IPS-18c (cell line): ENCODE measurements at regions not wholly inside any gene's neighbourhood (a gene's known extent, or its start where the extent isn't known, plus 50 kb on each side); places are given as distances from the start of the nearest gene placed in this dataset.
"Not testable (repeated sequence)": the region's sequence is repeated elsewhere in the genome, so short reads cannot be mapped to it uniquely, and the experiment has no call there.

Experiments used
- H3K4me3 ChIP-seq: 2 replicates; pipeline ENCODE4 v1.7.0; 2013; ENCODE audit warnings: low read depth, mild to moderate bottlenecking, low read length, moderate library complexity; ENCODE audit not compliant: insufficient read depth
- H3K9me3 ChIP-seq: one replicate; pipeline ENCODE4 v1.6.1; 2013; ENCODE audit warnings: mild to moderate bottlenecking, low read length, moderate library complexity; ENCODE audit not compliant: control insufficient read depth, insufficient read depth

GRCh38 chr20:4441871-4442270 lies 192.8 kb upstream of the ADRA1D start:
- no peak overlapping the region for H3K4me3 ChIP-seq
- H3K9me3 ChIP-seq = peaks cover 4% of the 10 kb centered on the region

DNA sequence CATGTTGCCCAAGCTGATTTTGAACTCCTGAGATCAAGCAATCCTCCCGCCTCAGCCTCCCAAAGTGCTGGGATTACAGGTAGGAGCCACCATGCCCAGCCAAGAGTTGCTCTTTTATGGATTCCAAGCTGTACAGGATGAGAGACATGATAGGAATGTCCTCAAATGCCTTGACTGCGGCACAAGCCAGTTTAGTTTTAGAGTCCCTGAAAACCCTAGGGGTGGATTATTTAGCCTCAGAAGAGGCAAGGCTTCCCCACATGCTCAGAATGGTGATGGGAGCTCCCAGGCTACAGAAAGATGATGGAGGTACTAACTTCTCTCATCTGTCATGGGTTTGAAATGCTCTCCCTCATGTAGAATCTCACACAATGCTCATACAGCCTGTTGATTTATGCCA lies 192.1 kb upstream of the ADRA1D start:
- H3K4me3 ChIP-seq = no peak overlapping the region
- peaks cover 4% of the 10 kb centered on the region for H3K9me3 ChIP-seq

DNA sequence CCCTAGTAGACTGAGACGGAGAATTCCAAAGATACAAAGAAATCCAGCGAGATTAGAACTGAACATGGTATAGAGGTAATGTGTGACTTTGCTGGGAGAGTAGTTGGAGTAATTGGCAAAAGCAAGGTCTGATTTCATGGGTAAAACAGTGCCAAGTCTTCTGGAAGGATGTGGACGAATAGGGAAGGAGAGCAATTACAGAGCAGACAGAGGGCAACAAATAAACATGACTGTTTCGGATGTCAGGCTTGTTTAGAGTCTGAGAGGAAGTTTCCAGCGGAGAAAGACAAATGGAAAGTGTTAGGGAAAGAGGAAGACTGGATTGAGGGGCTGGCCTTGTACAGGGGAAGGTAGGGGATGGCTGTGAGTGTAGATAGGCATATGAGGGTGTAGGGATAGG lies 190.4 kb upstream of the ADRA1D start:
- Histone ChIP-seq H3K9me3 (no peaks in the 10 kb centered on the region), H3K4me3 (no peak overlapping the region)

- no peaks in the 10 kb centered on the region for H3K9me3 ChIP-seq
- H3K4me3 ChIP-seq = no peak overlapping the region
Measured at GRCh38 chr20:4437131-4437530, 188.0 kb upstream of the ADRA1D start.

GRCh38 chr20:4435671-4436455 lies 186.8 kb upstream of the ADRA1D start:
- H3K4me3 ChIP-seq = no peak overlapping the region
- no peaks in the 10 kb centered on the region for H3K9me3 ChIP-seq

DNA sequence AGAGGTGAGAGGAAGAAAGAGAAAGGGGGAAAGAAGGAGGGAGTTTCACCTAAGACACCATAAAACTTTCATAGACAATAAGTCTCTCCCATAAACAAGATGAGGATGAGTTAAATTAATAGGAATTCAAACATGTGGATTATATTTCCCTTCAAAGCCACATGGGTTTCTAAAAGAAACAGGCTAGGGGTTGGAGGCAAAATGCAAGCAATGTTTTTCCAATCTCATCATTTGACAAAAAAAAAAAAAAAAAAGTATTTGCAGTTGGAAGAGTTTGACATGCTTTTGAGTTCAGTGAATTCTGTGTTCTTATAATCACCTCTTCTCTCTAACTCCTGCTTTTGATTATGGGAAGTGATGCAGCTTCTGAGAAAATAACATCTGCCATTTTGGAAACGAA lies 186.1 kb upstream of the ADRA1D start:
- Histone ChIP-seq H3K9me3 (no peaks in the 10 kb centered on the region), H3K4me3 (no peak overlapping the region)

GRCh38 chr20:4434681-4435080 lies 185.6 kb upstream of the ADRA1D start:
- Histone ChIP-seq H3K9me3 (no peaks in the 10 kb centered on the region), H3K4me3 (no peak overlapping the region)

GRCh38 chr20:4431446-4431845 lies 182.4 kb upstream of the ADRA1D start:
- no peak overlapping the region for H3K4me3 ChIP-seq
- no peaks in the 10 kb centered on the region for H3K9me3 ChIP-seq

DNA sequence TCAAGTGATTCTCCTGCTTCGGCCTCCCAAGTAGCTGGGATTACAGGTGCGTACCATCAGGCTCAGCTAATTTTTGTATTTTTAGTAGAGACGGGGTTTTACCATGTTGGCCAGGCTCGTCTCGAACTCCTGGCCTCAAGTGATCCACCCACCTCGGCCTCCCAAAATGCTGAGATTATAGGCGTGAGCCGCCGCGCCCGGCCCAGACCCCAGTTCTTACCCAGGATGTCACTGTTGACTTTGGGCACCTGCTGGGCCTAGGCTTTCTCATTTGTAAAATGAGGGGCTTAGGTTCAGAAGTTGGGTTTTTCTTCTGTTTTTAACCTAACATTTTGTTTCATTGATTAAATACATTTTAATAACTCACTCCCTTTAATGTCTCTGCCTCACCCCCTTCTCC lies 181.7 kb upstream of the ADRA1D start:
- not testable (repeated sequence) for H3K4me3 ChIP-seq, H3K9me3 ChIP-seq

GRCh38 chr20:4427940-4428586 lies 179.0 kb upstream of the ADRA1D start:
- Histone ChIP-seq H3K9me3 (no peaks in the 10 kb centered on the region), H3K4me3 (no peak overlapping the region)

- Histone ChIP-seq H3K4me3 (no peak overlapping the region), H3K9me3 (peaks cover 2% of the 10 kb centered on the region)
Measured at GRCh38 chr20:4418141-4418540, 169.1 kb upstream of the ADRA1D start.

DNA sequence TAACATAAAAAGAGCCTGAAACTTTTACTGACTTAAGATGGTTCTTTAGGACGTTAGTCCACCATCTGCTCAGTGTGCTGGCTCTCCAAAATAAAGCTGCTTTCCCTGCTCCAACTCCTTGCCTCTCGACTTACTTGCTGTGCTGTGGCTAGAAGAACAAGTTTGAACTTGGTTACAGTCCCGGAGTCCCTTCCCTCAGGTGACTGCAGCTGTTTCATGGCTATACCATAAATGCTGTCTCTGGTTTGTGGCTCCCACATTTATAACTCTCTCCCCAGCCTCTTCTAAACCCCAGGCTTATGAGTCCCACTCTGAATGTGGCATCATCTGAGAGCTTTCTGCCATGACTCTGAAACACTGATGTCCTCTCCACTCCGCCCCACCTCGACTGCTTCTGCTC lies 166.2 kb upstream of the ADRA1D start:
- H3K9me3 ChIP-seq = peaks cover 2% of the 10 kb centered on the region
- H3K4me3 ChIP-seq = no peak overlapping the region

DNA sequence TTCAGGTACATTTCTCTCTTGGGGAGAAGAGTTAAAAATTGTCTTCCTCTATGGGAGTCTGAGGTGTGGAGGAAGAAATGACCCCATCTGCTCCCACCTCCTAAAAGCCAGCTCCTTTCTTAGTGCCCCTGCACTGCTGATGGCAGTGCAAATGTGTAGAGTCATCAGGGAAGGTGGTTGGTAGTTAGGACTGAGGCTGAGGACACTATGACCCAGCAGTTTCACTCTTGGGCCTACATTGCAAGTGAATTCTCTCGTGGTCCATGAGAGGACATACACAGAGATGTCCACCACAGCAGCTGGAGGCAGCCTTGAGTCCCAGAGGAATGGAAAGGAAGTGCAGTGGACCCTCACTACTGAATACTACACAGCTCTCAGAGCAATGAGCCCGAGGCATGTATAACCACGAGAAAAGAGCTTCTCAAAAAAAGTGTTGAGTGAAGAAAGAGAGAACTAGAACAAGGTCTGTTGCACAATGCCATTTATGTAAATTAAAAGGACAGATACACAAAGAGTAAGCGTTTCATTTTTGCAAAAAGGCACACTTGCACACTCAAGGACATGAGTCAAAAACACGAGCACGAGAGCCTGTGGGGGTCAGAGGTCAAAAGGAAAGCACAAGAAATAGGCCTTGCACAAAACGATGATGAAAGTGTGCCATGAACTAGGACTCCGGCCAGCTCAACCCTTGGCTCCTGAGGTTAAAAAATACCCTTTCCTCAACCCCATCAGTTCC lies 164.4 kb upstream of the ADRA1D start:
- Histone ChIP-seq H3K9me3 (no peaks in the 10 kb centered on the region), H3K4me3 (no peak overlapping the region)

GRCh38 chr20:4412216-4412615 lies 163.1 kb upstream of the ADRA1D start:
- H3K4me3 ChIP-seq = no peak overlapping the region

GRCh38 chr20:4411744-4412143 lies 162.7 kb upstream of the ADRA1D start:
- Histone ChIP-seq H3K9me3 (no peaks in the 10 kb centered on the region), H3K4me3 (no peak overlapping the region)

More at GRCh38 chr20:4412216-4412615, 163.1 kb upstream of the ADRA1D start:
- no peaks in the 10 kb centered on the region for H3K9me3 ChIP-seq

DNA sequence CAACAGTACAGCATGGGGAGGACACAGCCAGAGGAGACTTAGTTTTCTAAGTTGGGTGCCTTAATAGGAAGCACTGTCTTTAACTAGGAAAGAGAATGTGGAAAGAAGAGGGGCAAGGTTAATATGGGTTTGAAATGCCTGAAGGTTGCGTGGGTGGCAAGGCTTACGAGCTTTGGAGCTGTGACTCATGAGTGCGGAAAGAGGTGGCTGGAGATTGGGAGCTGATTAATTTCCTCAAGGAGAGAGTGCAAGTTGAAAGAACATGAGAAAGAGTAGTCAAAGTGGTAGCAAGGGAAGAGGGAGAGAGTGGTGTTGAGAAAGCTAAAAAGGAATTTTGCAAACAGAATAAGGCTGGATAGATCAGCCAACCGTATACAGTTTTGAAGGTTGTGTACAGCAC lies 157.5 kb upstream of the ADRA1D start:
- Histone ChIP-seq H3K4me3 (no peak overlapping the region), H3K9me3 (no peaks in the 10 kb centered on the region)

DNA sequence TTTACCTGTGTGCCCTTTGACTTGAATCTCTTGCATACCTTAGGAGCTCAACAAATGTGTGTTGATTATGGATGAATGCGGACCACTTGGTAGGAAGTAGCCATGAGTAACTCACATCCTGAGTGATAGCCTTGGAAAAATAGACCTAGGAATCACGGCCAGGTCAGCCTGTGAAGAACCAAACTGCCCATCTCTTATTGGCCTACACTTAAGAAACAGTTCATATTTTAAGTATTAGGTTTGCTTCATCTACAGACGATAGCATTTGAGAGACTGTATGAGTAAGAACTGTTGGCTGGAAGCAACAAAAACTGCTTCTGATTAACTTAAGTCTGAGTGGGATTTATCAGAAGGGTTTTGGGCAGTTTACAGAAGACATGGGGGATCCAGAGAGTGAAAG lies 152.5 kb upstream of the ADRA1D start:
- no peak overlapping the region for H3K4me3 ChIP-seq
- H3K9me3 ChIP-seq = no peaks in the 10 kb centered on the region

- Histone ChIP-seq H3K4me3 (no peak overlapping the region), H3K9me3 (no peaks in the 10 kb centered on the region)
Measured at GRCh38 chr20:4384961-4385360, 135.9 kb upstream of the ADRA1D start.
